ENCODE measurements at regions not wholly inside any gene's neighbourhood (a gene's known extent, or its start where the extent isn't known, plus 50 kb on each side); places are given as distances from the start of the nearest gene placed in this dataset.

DNA sequence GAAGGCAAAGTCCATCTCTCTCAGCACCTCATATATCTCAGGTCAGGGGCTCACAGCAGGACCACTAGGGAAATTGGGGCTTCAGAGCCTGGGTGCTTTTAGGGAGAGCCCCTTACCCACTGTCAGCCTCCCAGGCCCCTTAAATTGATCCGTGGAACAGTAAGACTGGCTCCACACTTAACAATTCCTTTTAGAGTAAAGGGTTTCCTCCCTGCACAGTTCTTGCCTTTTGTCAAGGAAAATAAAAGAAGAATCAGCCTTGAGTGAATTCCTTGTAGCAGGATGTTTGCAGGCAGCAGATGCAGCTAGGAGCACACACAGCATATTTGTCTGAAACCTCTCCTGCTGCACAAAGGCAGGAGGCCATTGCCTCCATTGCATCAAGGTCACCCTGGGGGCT, 184.9 kb downstream of the SEC16B start:
- DNase-seq: no peak

DNA sequence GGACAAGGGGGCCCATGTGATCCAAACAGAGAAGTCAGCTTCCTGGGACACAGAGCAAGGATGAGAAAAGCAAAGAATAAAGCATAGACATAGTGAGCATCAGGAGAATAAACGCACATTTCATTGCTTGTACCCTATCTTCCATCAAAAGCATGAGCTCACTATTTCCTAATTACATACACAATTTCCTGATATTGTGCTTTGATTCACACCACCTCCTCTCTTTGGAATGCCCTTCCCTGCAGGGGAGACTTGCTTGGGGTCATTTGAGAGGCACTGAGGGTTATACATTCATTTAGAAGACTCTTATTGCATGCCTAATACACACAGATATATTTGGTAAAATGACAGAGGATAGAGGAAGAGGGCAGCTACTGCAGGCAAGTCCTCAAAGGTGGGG, 185.4 kb downstream of the SEC16B start:
- no peak for DNase-seq

DNA sequence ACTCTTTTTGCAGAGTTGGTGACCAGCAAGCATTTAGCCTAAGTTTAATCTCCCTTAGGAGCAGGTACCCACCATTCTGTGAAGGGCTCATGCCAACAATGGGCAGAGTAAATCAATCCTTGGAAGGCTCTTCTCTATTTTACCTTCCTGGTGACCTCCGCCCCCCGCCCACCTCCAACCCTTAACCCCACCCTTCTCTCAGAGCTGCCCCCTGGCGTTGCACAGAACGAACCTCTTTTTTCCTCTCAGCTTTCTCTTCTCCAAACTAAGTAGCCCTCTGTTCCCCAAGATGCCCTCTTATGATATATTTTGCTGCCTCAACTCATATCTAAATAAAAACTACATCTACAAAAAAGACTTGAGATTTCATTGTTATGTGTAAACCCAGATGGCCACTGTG, 186.8 kb downstream of the SEC16B start:
- DNase-seq: no peak

DNA sequence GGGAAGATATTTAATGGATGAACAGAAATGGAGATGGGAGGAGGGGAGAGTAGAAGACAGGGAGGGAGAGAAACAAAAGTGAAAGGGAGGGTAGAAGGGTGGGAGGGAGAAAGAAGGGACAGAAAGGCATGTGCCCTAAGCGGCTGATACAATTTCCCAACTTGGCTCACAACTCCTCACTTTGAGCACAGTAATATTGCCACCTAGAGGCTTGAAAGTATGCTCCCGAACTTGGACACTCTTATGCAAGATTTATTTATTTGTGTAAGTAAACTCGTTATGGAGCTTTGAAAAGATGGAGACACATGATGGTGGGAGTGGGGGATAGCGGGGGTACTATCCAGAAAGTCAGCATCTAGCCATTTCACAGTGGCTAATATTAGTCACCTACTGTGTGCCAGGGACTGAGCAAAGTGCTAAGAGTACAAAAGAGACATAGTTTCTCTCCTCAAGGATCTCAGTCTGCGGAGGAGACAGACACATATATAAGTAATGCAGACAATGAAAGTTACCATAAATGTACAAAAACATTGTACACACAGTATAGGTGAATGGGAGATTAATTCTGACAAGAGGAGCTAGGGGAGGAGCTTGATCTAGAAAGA, 189.7 kb downstream of the SEC16B start:
- peak; percentile 60 for DNase-seq

DNA sequence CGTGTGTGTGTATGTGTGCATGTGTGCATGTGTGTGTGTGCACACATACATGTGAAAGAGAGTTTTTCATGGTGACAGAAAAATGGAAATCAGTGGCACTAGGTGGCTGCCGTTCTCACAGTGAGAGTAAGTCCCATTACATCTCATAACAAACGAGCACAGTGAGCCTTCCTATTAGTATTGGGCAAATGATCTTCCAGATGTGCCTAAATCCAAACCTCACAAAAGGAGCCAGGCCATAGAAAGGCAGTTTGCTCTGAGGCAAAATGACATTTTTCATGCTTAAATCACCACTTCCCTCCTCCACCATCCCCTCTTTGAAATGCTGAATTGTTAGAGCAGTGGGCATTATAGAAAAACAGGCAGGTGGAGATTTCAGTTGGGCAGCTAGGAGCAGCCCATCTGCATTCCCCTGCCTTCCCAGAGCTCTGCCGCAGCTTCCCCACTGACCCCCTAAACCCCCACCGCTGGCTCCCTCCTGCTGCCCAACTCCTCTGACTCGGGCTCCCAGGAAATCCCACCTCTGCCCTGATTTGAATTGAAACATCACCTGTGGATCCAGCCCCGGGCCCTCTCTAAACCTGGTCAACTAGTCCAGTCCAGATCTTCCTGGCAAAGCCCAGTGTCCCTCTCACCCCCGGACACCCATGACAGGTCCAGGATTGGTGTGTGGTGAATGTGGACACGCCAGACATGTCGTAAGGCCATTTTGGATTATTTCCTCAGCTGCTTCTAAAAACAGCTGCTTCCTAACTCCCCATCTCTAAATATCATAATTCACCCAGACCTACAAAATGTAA, 190.5 kb downstream of the SEC16B start:
- no peak for DNase-seq

DNA sequence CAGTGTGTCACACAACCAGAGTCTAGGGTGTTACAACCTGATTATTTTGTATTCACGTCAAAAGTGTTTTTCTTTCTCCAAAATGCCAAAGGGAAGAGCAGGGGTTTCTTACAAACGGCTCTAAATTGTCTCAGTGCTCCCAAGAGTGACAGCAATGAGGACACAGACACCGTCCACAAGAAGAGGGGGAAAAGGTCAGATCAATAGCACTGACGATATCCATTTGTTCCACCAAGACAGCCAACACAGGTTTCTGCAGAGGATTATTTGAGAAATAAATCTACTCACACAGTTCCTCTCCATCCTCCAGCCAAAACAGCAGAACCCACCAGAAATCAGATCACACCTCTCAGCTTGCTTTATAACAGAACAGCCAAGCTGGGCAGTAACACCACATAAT, 193.9 kb downstream of the SEC16B start:
- no peak for DNase-seq

DNA sequence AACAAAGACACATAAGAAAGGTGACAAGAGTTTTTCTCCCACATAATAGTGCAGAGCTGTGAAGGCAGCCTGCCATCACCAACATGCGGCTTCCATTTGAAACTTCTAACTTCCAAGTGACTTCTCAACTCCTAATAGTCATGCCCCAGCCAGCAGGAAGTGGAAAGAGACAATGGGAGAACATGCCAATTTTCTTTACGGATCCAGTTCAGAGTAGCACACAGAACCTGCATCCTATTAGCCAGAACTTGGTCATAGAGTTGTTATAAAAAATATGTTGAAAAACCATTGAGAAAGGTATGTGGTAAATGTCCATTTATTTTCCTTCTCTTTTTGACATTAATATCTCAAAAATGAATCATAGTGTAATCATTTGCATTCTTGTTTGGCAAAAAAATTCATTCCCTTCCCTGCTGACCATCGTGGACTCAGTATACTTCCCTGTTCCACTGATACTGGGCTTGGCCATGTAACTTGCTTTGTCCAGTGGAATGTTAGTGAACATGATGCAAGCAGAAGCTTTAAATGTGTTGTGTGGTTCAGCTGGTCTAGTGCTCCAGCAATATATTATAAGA, 197.4 kb downstream of the SEC16B start:
- no peak for DNase-seq

DNA sequence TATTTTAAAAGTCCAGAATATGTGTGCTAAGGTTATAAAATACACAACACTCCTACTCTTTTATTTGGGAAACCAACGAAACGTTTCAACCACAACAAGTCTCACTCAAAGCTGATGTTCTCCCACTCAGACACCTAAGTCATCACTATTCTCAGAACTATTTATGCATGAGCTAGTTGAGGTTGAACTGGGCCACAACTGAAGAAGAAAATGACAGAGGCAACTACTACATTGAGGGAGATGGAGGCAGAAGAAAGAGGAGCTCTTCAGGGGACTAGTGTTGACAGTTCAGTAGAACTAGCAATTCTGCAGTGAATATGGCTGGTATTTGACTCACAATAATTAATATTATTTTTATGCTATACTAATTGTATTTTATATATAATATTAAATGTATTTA, 198.2 kb downstream of the SEC16B start:
- no peak for DNase-seq

DNA sequence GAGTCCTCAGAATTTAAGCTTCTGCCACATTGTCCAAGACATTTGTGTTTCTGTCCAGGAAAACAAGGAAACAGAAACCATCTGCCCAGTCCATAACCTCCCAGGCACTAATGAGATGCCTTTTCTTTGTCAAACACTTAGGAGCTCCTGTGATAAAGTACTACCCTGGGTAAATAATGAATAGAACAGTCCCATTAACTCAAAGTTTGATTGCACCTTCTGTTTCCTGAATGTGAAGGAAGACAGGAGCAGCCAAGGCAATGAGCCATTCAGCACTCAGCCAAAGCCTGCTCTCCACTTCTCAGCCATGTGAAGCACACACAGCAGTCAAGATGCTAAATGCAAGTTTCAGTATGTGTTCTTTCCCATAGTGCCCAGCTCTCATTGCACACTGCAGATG, 199.8 kb downstream of the SEC16B start:
- no peak for DNase-seq

DNA sequence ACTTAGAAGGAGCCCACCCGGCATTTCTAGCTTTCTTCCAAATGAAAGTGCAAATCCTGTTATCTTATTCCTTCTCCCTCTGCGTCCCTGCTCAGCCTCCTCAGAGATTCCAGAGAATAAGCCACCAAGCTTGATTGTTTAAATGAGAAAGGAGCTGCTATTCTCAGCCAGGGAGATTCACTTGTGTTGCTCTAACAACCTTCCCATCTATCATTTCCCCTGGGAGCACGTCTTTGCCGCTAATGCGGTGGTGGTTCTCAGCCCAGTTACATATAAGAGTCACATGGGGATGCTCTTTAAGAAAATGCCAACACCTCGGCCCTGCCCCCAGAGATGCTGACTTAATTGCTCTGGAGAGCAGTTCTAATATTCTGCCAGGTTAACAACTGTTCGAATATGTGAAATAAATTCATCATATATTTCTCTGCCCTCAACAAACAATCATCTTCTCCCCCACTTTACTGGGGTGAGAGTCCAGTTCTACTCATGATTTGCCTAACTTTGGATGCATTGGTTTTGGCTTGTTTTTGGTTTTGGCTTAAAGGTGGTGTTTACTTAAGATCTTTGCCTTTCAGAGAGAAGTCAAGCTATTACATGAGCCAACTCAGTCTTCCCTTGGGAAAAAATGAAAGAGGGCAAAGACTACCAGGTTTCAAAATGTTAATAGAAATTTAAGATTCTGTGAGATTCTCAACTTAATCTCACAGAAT, 213.9 kb downstream of the SEC16B start:
- no peak for DNase-seq

DNA sequence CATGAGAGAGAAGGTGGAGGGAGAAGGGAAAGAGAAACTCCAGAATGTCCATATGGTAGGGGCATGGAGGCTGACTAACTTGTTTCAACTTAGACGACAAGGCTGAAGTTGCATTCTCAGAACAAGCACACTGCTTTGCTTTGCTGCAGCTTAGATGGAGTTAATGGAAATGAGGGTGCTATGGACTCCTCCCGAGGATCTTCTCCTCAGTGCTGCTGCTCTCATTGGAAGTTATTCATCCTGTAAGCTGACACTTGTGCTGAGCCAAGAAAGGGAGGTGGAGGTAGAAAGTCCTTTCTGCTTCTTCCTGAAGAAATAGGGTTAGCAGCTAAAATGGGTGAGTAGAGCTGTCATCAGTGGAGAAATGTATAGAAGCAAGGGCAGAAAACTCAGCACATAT, 215.3 kb downstream of the SEC16B start:
- DNase-seq: no peak

DNA sequence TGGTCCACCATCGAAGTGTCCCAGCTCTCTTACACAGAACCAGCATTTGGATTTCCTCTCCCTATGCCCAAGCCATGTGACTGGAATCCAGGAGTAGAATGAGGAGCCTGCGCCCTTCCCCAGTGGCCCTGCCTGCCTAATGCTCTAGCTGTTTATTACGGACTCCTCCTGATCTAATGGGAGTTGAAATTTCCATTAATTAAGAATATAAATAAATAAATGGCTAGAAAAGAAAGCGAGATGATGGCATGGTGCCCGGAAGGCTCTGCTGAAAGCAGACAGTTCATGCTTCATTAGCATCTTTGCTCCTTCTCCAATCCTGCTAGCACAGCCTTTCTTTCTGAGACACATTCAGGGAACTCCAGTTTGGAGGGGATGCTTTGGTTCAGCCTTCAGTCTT, 216.2 kb downstream of the SEC16B start:
- DNase-seq: peak; percentile 50

DNA sequence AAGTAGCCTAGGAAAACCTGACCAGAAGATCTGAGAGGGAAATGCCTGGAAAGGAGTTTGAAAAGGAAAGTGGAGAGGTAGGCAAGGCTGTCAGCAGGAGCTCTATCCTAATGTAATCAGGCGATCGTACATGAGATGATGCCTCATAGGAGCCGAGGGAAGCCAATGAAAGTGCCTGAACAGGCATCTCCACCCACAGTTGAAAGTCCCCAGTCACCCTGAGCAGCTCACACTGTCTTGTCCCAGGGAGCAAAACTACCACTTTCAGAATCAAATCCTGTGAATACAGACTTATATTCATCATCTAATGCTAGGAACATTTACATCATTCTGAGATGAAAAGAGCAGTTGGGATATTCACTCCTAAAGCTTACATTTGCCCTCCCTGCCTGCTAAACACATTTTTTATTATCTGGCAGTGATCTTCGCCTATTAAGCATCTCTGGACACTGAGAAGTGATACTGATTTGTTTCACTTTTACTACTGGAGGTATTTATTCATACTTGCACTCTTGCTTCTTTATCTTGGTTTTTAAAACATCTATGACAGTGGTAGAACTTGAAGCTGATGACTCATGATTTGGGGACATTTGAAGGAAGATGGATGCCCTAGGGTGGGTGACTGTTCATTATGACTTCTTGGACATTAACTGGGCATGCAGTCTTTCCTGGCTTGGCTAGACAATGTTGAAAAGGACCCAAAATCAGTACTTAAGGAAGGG, 221.6 kb downstream of the SEC16B start:
- no peak for DNase-seq

DNA sequence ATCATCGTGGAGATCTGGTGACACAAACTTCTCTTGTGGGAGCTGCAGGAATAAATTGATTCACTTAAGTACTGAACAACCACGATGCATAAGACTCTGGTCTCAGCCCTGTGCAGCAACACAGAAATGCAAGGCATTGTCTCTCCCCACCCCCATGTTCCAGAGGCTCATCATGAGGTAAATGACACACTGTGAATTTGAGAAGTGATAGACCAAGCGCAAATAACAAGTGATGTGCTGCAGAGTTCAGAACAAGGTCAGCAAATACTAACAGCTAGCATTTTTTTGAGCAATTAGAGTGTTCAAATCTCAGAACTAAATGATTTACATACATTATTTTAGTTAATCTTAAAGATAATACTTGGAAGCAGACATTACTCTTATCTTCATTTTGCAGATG, 223.7 kb downstream of the SEC16B start:
- no peak for DNase-seq

DNA sequence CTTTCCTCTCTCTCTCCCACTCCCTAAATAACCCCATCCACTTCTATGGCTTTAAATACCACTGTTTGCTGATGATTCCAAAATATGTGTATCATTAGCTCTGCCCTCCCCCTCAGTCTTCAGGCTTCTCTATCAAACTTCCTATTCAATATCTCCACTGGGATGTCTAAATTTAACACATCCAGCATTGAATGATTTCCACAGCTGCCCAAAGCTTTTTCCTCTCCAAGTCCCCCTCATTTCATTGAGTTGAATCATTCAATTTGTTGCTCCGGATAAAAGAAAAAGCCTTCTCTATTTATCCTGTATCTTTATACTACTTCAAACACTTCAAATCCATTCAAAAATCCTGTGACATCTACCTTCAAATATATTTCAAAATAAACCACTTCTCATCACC, 225.0 kb downstream of the SEC16B start:
- no peak for DNase-seq

DNA sequence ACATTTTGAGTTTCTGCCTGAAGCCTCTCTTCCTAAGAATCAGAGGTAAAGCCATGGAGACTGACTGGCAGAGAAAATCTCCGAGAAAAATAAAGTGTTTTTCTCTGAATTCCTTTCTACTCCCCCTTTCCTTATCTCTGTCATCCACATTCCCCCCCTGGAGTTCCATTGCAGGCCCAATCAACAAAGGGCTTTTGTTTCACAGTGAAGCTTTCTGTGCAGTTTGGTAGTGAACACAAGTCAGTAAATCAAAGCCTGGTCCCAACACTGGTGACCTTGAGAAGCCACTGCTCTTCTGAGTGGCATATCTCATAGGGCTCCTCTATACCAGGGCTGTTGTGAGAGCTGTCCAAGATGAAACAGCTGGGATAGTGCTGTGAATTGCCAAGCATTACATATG, 228.4 kb downstream of the SEC16B start:
- no peak for DNase-seq

DNA sequence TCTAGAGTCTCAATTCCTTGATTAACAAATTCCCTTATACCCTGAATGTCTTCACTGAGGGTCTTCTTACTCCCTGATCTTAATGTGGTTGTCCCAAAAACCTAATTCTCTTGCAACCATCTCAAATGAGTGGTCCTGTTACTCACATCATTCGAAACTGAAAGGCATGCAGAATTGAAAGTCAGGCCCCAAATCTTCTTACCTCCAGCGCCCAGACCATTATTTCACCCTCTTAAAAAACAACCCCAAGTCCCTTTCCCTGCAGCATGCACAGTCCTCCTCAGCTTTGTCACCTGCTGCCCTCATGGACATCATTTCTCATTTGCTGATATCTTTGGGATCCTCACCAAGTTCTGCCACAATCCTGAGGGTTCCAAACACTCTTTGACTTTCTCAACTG, 230.1 kb downstream of the SEC16B start:
- no peak for DNase-seq

DNA sequence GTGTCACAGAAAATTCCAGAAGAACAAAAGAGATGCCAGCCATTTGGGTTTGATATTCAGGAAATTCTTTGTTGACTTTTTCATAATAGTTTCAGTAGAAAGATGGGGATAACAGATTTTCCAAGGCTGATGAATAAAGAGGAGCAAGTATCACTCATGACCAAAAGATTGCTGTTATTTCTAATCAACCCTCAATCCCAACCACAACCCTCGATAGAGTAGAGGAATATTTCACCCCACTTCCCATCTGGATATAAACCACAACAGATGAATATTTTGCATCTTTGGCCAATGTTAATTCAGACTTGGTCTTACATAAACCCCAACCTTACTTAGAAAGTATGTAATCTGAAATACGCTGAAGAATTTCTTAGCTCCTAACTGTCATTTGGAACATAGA, 232.4 kb downstream of the SEC16B start:
- DNase-seq: no peak

DNA sequence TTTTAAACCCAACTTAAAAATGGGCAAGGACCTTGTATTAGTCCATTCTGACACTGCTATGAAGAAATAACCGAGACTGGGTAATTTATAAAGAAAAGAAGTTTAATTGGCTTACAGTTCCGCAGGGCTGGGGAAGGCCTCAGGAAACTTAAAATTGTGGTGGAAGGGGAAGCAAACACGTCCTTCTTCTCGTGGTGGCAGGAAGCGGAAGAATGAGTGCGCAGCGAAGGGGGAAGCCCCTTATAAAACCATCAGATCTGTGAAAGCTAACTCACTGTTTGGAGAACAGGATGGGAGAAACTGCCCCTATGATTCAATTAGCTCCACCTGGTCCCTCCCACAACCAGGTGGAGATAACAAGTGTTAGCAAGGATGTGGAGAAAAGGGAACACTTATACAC, 237.7 kb downstream of the SEC16B start:
- DNase-seq: no peak

DNA sequence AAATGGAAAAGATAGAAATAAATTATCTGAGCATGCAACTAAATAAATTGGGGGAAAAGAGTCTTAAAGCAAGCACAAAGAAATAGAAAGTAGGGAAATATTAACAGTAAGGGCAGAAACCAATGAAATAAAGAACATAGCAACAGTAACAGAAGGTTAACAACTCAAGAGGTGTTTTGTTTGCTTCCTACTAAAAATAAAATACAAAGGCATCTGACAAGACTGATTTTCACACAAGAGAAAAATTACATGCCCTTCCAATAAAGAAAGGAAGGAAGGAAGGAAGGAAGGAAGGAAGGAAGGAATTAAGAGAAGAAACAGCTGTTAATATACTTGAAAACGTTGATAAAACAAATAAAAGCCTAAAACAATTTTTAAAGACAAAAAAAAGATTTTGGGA, 240.2 kb downstream of the SEC16B start:
- no peak for DNase-seq

DNA sequence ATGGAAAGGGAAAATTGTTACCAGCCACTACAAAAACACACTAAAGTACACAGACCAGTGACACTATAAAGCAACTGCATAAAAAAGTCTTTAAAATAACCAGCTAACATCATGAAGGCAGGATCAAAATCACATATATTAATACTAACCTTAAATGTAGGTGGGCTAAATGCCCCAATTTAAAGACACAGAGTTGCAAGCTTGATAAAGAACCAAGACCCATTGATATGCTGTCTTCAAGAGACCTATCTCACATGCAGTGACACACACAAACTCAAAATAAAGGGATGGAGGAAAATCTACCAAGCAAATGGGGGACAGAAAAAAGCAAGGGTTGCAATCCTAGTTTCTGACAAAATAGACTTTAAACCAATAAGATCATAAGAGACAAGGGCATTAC, 246.3 kb downstream of the SEC16B start:
- no peak for DNase-seq

DNA sequence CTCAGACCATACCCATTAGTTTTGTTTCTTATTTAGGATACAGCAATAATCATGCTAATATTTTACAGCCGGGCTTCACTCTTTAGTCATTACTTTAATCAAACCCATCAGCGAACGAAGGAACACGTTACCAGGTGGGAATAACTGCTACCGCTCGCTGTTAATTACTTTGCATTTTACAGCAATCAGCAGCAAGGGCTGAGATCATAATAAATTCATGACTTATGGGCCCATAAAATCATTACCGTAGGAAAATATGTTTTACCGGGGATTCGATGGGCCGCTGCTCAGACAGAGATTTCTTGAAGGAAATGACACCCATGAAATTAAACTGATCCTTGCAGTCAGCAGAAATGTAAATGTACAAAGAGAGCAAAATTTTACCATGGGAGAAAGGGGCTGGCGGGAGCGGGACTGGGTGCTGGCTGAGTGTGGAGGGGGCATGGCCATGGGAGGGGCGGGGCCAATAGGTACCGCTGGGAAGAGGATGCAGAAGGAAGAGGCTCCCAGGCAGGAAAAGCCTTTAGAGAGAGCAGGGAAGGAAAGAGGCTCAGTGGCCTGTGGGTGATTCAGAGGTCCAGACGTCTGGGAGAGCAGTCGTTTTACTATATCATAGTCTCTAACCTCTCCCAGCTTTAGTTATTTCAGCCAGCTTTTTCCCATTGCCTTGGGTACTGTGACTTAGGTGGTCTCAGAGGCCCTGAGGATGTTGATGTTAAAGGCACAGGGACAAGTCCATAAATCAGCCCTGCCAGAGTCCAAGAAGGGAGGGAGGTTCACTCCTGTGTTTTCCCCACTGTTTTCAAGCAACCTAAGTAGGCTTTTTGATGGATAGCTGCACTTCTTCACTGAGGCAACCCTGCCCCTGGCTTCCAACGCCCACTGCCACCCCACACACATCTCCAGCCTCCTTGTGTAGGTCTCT, 258.9 kb downstream of the SEC16B start:
- DNase-seq: no peak

All from COR-L47 (cell line).